Adrenal gland (tissue), 9 donors: ENCODE measurements at regions not wholly inside any gene's neighbourhood (a gene's known extent, or its start where the extent isn't known, plus 50 kb on each side); places are given as distances from the start of the nearest gene placed in this dataset.

Experiments
- DNase-seq, 7 donors: peaks; one replicate each; pipeline ENCODE4 v3.0.0-alpha.2; 2019 to 2020
- H3K27ac ChIP-seq, 5 donors: fragments of 200-600 bp; sonication (generic) in 4 of 5; 1 replicate in 3 of 5; 2 replicates in 2 of 5; pipeline versions ENCODE4 v1.5.1 to v1.8.0; 2016 to 2020; ENCODE audit warnings: mild to moderate bottlenecking in 1 of 5
- H3K27me3 ChIP-seq: fragments of 200-600 bp; 2 replicates; pipeline ENCODE4 v1.8.0; 2021
- H3K36me3 ChIP-seq, 2 donors: fragments of 200-600 bp; replicated peaks in 1 of 2; 1 replicate in 1 of 2; 2 replicates in 1 of 2; pipeline versions ENCODE4 v1.5.1 to v1.8.0; 2018 to 2022
- H3K4me1 ChIP-seq, 2 donors: fragments of 200-600 bp; replicated peaks in 1 of 2; 1 replicate in 1 of 2; 2 replicates in 1 of 2; pipeline versions ENCODE4 v1.5.1 to v1.8.0; 2018 to 2021
- H3K4me3 ChIP-seq, 4 donors: fragments of 200-600 bp; sonication (generic) in 3 of 4; one replicate each; pipeline ENCODE4 v1.5.1; 2016 to 2018
- H3K9me3 ChIP-seq, 3 donors: fragments of 200-600 bp; sonication (generic) in 1 of 3; replicated peaks in 1 of 3; 1 replicate in 2 of 3; 2 replicates in 1 of 3; pipeline versions ENCODE4 v1.5.1 to v1.8.0; 2016 to 2021
- CTCF ChIP-seq, 6 experiments: fragments of 450-650 bp in 4 of 6; fragments of 200-600 bp in 2 of 6; sonication (generic) in 1 of 6; IDR thresholded peaks; 1 replicate in 5 of 6; 2 replicates in 1 of 6; pipeline versions ENCODE4 v1.5.1 to v1.8.0; 2016 to 2021; ENCODE audit warnings: antibody characterized with exemption in 6 of 6, mild to moderate bottlenecking in 2 of 6, moderate library complexity in 1 of 6
- POLR2A ChIP-seq, 2 donors: fragments of 450-650 bp; IDR thresholded peaks; one replicate each; pipeline ENCODE4 v1.6.1; 2017; ENCODE audit warnings: antibody characterized with exemption in 2 of 2, mild to moderate bottlenecking in 2 of 2, moderate library complexity in 1 of 2
- WGBS, 4 donors: extraction: QIAGEN DNeasy Blood & Tissue Kit in 2 of 4; methylation state at CpG; one replicate each; pipeline versions ENCODE4 v1.1.5 to v1.1.7; 2013 to 2017; 5-methylcytosine and 5-hydroxymethylcytosine counted together
- intact Hi-C, 2 donors: fragments of 100-400 bp; cut with DNase I; formaldehyde crosslinking; loops; one replicate each; pipeline versions ENCODE4 v1.14.1 to v1.15.0; 2022 to 2023
- small RNA-seq, 2 donors: library from RNA; depleted of rRNA; stranded (forward); fragments of <200 nt; gene quantifications; one replicate each; pipeline ENCODE3, GENCODE V24; 2016
- donor health status: healthy with polysubstance abuse.
- donor health status: Bipolar disorder and iron deficiency.
- donor health status: DM: yes; HTN: yes; CAD: no.
- donor health status: DM: no; HTN: no; CAD: no.
- donor health status: DM: no; HTN: no; CAD: no.

DNA sequence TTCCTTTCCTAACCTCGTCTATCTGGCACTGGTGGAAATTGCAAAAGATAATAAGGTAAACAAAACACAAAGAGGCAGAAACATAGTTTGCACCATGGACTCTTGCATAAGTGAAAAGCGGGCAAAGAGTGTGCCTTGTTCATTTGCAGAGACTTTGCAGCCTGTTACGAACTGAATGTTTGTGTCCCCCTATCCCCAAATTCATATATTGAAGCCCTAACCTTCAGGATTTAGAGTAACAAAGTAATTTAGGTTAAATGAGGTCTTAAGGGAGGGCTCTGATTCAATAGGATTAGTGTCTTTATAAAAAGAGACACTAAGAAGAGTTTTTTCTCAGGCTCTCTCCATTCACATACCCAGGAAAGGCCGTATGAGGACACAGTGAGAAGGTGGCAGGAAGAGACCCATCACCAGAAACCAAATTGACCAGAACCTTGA, 52.1 kb upstream of the FAM169A start:
- intact Hi-C loops = loop anchor here (10.0 kb wide), 2 partner anchors 153 to 243 kb away; partner anchors contain the start of genes GFM2 (in 2 of the 2) and NSA2 (in 2 of the 2)
- WGBS, 4 donors = 75 to 86% (median 80%) methylated on average over 4 of the region's 4 CpGs

GRCh38 chr5:74916831-74917710, 50.9 kb upstream of the FAM169A start:
- 73 to 83% (median 82%) methylated on average over 7 of the region's 7 CpGs for WGBS, 4 donors

More for the DNA sequence above, 52.1 kb upstream of the FAM169A start:
- no peaks in the 10 kb centered on the region for H3K27me3 ChIP-seq
- no peaks in the 10 kb centered on the region for H3K36me3 ChIP-seq
- no peaks in the 10 kb centered on the region for H3K9me3 ChIP-seq
- H3K27ac ChIP-seq = no peak overlapping the region
- DNase-seq = no peak
- no peaks in the 10 kb centered on the region for H3K4me1 ChIP-seq
- no peak for TF ChIP-seq CTCF (IDR thresholded peaks at IDR 0.05)
- TF ChIP-seq POLR2A (IDR thresholded peaks at IDR 0.05) = no peak
- no peak overlapping the region for H3K4me3 ChIP-seq

More at GRCh38 chr5:74916831-74917710, 50.9 kb upstream of the FAM169A start:
- Histone ChIP-seq H3K4me3 (no peak overlapping the region), H3K27ac (no peak overlapping the region), H3K36me3 (no peaks in the 10 kb centered on the region), H3K9me3 (no peaks in the 10 kb centered on the region), H3K27me3 (no peaks in the 10 kb centered on the region), H3K4me1 (no peaks in the 10 kb centered on the region)
- TF ChIP-seq CTCF (IDR thresholded peaks at IDR 0.05) = no peak
- TF ChIP-seq POLR2A (IDR thresholded peaks at IDR 0.05) = no peak
- no peak for DNase-seq
- intact Hi-C loops = loop anchor here (2.0 to 10.0 kb wide), 3 partner anchors 152 to 244 kb away; partner anchors contain the start of genes GFM2 (in 2 of the 2) and NSA2 (in 2 of the 2)

Small RNA genes lying in the stretch of these regions (small RNA-seq; reads per million reads assigned to genes)
- gene AC116337.2 = 0 reads per million in 2 donors
